HS-27A (cell line): ENCODE measurements at regions not wholly inside any gene's neighbourhood (a gene's known extent, or its start where the extent isn't known, plus 50 kb on each side); places are given as distances from the start of the nearest gene placed in this dataset.

ENCODE experiments used
- DNase-seq: peaks from one replicate; pipeline ENCODE4 v3.0.0-alpha.2; 2012; ENCODE audit warnings: low read depth, missing footprints

DNA sequence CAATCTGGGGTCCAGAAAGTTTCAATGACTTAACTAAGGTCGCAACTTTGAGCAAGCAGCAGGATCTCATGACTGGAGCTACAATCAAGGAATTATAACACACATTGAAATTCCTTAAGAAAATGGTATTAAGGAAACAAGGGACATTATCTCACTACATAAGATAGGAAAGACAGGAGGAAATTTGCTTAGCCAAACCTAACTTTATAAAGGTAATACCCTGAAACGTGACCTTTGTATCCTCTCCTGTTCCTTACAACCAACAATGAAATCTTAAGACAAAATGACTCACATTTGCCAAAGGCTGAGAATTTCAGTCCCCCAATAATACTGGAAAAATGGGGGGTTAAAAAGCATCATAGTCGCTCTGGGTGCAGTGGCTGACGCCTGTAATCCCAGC, 218.9 kb upstream of the LYZL1 start:
- no peak for DNase-seq

DNA sequence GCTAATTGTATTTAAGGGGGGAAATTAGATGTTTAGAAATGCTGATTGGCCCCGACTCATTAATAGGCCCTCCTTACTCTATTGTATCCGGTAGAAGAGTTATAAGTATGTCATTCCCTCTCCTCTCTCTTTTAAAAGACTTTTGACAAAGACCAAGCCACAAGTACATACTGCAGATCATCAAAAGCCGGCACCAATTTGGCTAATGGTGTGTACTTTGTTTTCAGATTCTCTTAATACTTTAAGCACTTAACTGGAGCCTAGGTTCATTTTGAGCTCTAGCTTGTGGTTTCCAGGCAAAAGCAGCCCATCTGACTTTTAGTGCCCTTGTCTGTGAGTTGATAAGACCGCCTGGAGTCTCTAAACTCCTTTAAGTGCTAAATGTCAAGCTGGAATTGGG, 210.0 kb upstream of the LYZL1 start:
- no peak for DNase-seq

DNA sequence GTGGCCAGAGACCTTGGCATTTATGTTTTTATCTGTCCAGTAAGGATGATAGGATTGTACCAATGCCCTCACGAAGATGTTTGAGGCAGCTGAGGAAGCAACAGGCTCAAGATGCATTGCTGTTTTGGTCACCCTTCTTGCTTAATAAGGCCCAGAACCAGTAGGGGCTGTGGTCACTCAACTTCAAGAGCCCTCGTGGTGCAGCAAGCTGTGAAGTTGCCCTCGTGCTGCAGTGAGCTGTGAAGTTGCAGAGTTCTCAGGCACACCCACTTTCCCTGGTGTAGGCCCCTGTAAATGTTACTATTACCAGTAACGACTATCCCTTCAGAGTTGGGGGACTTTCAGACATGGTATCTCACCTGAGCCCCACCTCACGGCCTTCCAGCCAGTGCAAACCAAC, 207.6 kb upstream of the LYZL1 start:
- no peak for DNase-seq

DNA sequence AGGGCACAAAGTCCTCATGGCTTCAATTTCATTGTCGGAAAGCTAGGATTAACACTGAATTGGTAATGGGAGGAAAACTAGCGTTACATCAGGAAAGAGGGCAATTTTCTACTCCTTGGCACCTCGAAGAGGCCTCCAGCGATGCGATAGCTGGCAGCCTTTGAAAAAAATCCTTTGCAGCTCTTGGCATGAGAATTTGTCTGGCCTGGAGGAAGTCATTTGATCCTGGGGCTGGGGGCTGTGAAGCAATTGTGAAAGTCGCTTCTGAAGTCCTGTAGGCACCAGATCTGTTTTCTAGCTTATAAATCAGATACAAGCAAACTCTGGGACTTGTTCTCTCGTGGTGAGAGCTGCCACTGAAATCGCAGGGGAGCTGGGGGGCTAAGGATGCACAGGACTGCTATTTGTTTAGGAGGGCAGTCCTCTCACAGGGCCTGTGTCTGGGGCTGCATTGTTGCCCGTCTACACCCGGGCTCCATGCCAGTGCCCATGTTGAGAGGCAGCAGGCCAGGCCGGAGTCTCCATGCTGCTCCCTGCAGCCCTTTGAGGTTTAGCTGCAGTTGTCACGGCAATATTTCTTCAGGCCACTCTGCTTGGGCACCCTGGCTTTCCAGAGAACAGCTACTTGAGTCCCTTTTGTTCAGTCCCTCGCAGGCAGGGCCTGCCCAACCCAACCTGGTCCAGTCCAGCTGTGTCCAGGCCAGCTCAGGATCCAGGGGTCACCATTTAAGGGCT, 206.8 kb upstream of the LYZL1 start:
- DNase-seq: no peak

DNA sequence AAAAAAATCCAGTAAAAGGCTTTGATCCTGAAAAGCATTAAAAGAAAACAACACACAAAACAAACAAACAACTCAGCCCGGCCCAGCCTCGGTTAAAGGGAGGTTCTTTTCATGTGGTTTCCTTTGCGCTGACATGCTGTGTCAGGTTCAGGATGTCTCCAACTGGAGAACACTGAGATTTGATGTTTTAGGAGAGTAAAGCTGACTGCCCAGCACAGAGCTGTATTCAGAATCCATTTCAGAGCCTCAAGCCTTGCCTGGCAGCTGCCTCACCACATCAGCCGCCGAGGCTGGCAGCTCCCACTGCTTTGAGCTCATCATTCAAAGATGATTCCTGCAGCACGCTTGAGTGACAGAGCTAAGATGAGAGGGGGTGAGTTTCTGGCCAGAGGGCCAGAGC, 205.8 kb upstream of the LYZL1 start:
- no peak for DNase-seq

DNA sequence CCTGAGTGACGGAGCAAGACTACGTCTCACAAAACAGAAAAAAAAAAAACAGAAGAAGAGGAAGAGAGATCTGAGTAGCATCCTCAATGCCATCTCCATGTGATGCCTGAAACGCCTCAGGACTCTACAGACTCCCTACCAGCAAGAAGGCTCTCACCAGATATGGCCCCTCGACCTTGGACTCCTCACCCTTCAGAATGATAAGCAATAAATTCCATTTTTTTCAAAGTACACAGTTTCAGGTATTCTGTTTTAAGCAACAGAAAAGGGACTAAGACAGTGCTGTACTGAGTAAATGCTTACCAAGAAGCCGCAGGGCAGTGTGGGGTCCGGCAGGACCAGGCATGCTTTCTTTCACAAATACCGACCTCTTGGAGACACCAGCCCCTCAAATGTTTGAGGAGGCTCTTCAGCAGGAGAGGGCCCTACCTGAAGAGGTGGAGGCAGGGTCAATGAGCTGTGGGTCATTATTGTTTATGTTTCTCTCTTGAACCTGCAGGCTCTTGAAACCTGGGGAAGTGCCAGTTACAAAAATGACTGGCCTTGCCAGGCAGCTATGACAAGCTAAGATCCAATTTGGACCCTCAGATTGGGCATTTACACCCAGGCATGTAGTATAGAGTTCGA, 204.1 kb upstream of the LYZL1 start:
- DNase-seq: no peak

DNA sequence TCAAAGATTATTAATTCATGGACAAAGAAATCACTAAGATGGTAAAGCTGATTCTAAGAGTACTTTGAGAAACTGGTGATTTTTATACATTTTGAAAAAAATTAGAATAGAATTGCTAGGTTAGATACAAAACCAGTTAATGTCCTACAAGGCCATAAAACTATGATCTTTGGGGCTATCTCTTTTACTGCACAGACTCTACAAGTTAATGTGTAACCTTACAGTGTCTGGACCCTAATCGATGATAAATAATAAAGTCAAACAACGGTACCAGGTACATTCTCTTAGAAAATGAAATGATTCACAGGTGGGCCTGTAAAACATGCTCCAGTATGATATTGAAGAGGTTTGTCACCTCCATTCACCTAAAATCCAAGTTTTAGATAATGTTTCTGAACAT, 199.8 kb upstream of the LYZL1 start:
- no peak for DNase-seq

DNA sequence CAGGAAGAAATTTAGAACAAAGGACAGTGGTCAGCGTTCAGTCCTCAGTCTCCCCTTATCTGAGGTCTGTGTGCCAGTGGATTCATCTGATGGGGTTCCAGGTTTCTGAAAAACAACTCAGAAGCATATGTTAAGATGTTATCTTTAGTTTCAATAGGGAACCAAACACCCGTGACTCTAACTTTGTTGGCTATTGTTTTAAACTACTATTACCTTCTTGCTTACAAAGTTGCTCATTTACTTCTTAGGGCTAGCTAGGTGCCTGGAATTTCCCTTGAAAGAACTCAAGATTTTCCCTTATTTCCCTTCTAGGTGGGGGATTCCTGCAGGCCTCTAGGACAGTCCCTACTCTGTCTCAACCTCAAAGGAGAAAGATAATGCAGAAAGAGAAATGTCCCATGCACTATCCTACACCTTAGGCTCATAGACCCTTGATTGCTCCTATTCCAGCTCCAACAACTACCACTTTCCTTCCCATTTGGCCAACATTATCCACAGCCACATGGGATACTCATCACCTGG, 192.5 kb upstream of the LYZL1 start:
- no peak for DNase-seq

DNA sequence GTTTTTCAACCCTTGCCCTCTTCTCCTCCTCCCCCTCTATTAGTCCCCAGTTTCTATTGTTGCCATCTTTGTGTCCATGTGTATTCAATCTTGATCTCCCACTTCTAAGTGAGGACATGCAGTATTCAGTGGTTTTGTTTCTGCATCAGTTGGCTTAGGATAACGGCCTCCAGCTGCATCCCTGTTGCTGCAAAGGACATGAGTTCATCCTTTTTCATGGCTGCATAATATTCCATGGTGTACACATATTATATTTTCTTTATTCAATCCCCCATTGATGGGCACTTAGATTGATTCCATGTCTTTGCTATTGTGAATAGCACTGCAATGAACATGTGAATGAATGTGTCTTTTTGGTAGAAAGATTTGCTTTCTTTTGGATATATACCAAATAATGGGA, 190.4 kb upstream of the LYZL1 start:
- DNase-seq: no peak

DNA sequence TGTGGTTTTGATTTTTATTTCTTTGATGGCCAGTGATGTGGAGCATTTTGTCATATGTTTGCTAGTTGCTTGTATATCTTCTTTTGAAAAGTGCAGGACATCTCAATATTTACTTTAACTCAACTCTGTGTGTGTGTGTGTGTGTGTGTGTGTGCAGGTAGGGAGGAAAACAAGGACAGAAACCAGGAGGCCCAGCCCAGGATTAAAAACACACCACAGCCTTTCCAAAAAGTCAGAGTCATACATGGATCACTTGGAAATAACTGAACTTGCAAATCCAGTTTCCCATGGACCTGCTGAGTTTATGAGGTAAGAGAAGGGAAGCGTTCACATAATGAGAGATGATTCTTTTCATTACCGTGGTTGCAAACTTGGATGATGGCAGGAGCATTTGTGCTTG, 189.9 kb upstream of the LYZL1 start:
- DNase-seq: no peak

DNA sequence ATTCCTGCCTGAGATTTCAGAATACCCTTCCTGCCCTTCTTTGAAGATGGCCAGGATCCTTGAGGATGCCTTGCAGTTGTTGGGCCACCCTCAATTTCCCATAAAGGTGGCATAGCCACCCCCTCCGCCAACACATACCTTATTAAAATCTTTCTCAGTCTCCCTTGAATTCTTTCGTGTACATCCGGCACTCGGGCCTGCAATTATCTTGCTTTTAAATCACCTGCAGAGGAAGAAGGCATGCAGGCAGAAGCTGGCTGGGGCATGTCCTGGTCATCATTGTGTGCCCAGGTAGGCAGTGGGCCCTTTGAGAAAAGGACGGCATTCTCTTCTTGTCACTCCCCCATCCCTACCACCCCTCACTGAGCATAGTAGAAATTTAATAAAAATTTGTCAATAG, 189.5 kb upstream of the LYZL1 start:
- no peak for DNase-seq

DNA sequence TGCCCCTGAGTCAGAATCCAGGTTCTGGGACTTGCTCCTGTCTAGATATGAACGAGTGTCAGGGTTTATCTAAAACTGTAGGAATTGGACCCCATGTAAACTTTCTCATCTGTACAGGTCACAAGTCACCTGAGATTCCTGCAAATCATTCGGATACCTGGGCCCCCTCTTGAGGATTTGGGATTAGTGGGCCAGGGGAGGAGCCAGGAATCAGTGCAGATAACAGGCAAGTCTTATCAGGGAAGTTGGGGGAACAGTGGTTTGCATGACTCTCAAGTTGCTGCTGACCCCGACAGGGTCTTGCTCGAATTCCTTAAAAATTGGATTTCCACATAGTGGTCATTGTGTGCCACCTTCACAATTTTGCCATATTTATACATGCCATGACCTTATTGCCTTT, 188.4 kb upstream of the LYZL1 start:
- no peak for DNase-seq

DNA sequence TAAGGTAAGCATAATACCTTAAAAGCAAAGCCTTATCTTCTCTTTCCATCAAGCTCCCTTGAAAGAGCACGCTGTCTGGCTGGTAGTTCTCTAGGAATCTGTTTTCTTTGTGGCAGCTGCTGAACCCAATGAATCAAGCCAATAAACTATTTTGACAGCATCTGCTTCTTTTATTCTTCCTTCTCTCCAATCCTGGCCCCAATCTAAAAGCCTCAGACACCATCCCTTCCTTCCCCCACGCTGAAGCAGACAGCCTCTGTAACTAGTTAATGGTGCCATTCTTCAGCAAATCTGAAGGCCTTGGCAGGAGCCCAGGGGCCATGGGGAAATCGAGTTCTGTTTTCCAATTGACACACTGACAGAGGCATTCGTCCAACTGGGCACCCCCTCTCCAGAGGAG, 186.6 kb upstream of the LYZL1 start:
- DNase-seq: no peak

DNA sequence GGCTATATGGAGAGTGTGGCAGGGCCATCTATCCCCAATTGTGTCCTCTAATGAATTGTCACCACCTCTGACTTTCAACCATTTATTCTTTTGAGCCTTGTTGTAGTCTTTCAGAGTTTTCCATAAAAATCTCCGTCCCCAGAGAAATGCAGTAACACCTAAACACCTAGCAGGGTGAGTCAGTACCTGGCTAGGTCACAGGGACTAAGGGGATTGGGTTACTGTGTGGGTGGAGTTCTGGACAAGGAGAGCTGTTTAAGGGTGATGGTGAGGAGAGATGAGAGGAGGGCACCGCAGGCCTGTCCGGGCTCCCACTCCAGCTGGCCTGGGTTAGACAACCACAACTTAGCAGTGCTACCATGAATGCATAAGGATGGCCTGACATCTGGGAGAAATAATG, 186.2 kb upstream of the LYZL1 start:
- DNase-seq: no peak

DNA sequence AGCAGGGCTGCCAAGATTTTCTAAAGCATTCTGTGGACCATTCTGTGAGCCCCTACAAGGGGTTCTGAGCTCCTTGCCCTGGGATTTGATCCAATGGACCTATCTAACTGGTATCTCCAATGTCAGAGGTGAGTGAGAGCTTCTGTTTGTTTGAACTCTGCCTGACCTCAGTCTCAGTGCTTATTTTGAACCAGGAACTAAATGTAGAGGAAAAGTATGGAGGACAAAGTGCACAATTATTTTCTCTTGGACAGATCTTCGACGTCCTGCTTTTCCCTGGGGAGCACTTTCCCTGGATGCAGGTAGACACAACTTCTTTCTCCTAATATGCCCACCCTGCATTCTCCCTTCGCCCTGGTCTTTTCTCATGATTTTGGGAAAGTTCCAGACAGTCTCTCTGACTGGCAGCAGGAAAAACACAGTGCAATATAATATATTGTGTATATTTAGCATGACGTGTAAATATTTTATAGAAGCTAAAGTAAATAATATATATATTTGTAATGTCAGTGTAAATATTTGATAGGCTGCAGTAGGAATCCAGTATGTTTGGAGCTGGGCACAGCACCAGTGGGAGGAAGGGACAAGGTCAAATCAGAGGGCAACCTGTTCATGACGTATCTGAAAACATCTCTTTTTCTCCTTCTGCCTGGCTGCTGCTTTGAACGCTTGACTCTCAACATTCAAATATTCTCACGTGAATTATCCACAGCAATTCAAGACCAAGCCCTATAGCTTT, 184.0 kb upstream of the LYZL1 start:
- DNase-seq: no peak

DNA sequence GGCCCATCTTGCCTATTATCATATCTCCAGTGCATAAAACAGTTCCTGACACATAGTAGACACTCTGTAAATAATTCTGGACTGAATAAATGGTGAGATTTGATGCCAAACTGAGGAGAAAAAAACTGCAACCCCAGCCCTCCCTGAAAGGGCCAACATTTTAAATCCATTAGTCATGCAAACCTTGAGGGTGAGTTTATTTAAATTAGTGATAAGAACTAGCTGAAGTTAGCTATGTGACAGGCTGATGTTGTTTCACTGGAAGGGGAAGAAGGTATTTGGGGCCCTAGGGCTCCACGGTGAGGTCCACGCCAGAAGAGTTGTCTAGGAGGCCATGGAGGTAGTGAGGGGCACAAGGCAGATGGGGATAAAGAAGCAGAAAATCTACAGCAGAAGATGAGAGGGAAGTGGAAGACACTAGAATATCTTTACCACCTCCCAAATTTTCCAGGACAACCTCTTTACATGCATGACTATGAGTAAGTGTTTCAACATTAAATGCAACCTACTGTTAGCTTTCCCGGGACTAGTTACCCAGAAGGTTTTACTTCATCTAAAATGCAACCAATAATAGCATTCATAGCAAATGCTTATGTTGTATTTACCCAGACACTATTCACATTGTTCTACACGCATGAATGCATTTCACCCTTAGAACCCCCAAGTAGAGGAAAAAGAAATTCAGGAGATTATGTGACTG, 183.2 kb upstream of the LYZL1 start:
- DNase-seq: peak; percentile 54

DNA sequence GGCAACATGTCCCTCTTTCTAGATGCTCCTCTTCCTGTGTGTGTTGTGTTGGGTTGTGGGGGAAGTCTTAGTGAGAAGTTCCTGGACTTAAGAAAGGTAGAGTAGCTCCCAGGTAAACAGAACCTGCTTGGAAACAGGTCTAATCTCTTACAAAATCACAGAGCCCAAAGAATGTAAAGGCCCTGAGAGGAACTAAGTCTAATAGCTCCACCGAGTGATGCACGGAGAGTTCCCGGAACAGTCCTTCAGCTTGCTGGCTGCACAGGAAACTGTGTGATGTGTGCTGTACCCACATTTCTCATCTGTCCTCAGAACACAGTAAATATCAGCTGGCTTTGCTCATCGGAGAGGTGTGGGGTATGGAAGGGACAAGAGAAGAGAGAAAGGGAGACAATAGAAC, 182.6 kb upstream of the LYZL1 start:
- no peak for DNase-seq

DNA sequence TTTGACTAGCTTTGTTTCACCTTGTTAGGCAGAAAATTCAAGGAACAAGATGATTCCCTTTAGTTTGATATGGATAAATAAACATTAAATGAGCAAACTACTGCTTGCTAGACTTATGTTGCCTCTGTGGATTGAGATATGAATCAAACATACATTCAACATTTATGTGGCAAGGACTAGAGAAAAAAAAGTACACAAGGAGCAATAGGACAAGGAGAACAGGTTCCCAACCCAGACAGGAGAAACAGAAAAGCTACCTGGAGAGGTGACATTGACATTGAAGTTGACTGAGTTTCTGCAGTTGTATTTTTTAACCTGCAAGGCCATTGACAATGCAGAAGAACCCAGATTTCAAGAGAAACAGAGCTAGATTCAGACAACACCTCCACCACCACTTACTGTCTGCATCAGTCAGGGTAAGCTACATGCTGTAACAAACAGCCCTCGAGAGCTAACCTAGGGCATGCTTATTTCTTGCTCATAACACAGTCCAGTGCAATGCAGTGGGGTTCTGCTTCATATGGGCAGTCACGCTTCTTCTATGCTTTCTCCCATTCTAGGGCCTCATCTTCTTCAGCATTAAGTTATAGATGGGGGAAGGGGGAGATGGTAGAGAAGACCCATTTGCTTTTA, 180.9 kb upstream of the LYZL1 start:
- no peak for DNase-seq

DNA sequence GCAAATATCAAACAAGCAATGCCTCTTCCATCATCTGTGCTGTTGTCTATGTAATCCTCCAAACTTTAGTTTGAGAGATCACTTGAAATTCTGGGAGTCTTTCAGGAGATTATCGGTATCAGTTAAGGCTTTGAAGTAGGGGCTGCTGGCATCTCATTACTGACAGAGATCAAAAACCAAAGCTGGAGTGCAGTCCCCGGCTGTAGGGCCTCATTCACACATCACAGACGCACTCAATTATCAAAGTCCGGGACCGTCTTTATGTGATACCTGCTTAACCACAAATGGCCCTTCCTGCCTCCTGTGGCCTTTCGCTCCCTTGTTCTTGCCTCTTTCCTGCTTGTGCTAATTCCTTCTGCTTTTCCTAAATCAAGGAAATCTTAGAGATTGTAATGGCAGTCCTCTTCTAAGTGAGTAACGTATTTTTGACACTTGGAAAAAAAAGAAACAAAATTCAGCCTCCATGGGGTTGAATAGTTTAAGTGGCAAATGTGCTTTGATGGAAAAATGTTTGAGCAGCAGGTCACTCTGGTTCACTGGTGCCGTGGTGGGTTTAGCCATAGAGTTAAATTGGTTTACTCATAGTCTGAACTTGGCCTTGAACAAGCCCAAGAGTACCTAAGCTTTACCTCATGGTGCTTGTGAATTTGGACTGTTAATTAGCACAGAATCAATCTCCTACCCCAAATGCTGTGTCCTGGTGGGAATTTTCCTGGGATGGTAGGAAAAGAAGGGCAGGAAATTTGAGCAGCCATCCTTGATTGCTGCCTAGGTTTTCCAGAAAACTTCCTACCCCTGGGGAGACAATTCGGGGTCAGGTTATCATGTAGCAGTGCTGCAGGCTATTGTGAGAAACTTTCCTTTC, 178.9 kb upstream of the LYZL1 start:
- DNase-seq: no peak

DNA sequence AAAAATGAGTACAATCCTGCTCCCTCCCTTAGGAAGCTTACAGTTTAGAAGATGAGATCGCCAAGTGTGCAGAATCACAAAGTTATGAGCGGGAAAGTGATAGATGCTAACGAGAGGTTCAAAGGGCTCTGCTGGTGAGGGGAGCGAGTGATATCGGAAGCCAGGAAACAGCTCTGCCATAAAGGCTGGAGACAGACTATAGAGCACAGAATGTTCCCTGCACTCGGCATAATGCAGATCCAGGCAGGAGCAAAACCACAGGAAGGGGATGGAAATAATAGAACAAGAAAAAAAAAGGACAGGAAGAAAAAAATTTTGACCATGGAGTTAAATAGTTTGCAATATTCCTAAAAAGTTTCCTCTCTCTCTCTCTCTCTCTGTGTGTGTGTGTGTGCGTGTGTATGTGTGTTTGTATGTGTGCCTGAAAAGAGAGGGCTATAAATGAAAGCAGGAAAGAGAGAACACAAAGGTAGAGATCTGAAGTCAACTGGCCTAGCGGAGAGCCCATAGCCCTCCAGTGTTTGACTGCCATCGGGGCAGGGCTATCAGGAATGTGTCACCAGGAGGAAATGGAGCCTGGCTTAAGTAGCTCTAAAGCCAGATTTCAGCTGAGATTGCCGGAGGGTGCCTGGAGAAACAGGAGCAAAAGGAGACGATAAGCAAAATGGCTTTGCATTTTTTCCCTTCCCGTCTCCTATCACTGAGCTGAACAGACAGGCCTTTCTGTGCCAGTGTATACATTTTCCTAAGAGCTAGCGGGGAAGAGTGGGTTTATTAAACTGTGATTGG, 175.8 kb upstream of the LYZL1 start:
- no peak for DNase-seq
